Small intestine (tissue), 7 donors: ENCODE measurements at regions not wholly inside any gene's neighbourhood (a gene's known extent, or its start where the extent isn't known, plus 50 kb on each side); places are given as distances from the start of the nearest gene placed in this dataset.

Experiments used
- DNase-seq, 2 donors: peaks; one replicate each; pipeline versions ENCODE4 v3.0.0 to v3.0.0-alpha.2; 2013
- FAIRE-seq: peaks from 2 replicates; lab custom pipeline; 2012; peaks lifted over from hg19 to GRCh38; lab: Jason Lieb, UNC
- H3K27ac ChIP-seq, 3 donors: one replicate each; pipeline ENCODE4 v1.5.1; 2013; ENCODE audit warnings: low read length in 2 of 3, mild to moderate bottlenecking in 2 of 3, control low read depth in 1 of 3, inconsistent platforms in 1 of 3, low read depth in 1 of 3, moderate library complexity in 1 of 3
- H3K27me3 ChIP-seq, 3 donors: one replicate each; pipeline ENCODE4 v1.6.1; 2013; ENCODE audit warnings: low read length in 3 of 3, inconsistent platforms in 1 of 3; ENCODE audit not compliant: control insufficient read depth in 3 of 3, insufficient read depth in 3 of 3
- H3K36me3 ChIP-seq, 3 donors: one replicate each; pipeline ENCODE4 v1.6.1; 2013; ENCODE audit warnings: low read length in 3 of 3, inconsistent platforms in 1 of 3, low read depth in 1 of 3, mild to moderate bottlenecking in 1 of 3, moderate library complexity in 1 of 3; ENCODE audit not compliant: control insufficient read depth in 3 of 3, insufficient read depth in 2 of 3
- H3K4me1 ChIP-seq, 3 donors: one replicate each; pipeline ENCODE4 v1.6.1; 2013; ENCODE audit warnings: low read length in 2 of 3, inconsistent platforms in 1 of 3, low read depth in 1 of 3, mild to moderate bottlenecking in 1 of 3, moderate library complexity in 1 of 3; ENCODE audit not compliant: control insufficient read depth in 3 of 3, insufficient read depth in 2 of 3
- H3K4me3 ChIP-seq, 3 donors: one replicate each; pipeline ENCODE4 v1.5.1; 2013; ENCODE audit warnings: low read length in 3 of 3, control low read depth in 1 of 3, inconsistent platforms in 1 of 3, low read depth in 1 of 3, mild to moderate bottlenecking in 1 of 3, moderate library complexity in 1 of 3
- H3K9me3 ChIP-seq, 2 donors: one replicate each; pipeline ENCODE4 v1.6.1; 2013; ENCODE audit warnings: low read depth in 1 of 2, low read length in 1 of 2; ENCODE audit not compliant: control insufficient read depth in 2 of 2, insufficient read depth in 1 of 2
- WGBS, 3 donors: extraction: QIAGEN DNeasy Blood & Tissue Kit; methylation state at CpG; one replicate each; pipeline ENCODE4 v1.1.7; 2013; 5-methylcytosine and 5-hydroxymethylcytosine counted together
- donor health status: healthy with polysubstance abuse.
- donor health status: control.
- donor health status: control.
- donor health status: Bipolar disorder and iron deficiency.
- donor health status: healthy.

GRCh38 chr3:31247063-31247447 is 285.7 kb upstream of the STT3B start:
- no peaks in the 10 kb centered on the region for H3K27me3 ChIP-seq
- no peaks in the 10 kb centered on the region for H3K36me3 ChIP-seq
- no peak overlapping the region for H3K27ac ChIP-seq
- H3K4me1 ChIP-seq = no peaks in the 10 kb centered on the region
- DNase-seq (no peak), FAIRE-seq (no peak)
- H3K9me3 ChIP-seq = no peaks in the 10 kb centered on the region
- WGBS, 3 donors = 88 to 97% (median 91%) methylated on average over 2 of the region's 2 CpGs
- H3K4me3 ChIP-seq = no peak overlapping the region

GRCh38 chr3:31247850-31248562 is 284.7 kb upstream of the STT3B start:
- Histone ChIP-seq H3K4me3 (no peak overlapping the region), H3K36me3 (no peaks in the 10 kb centered on the region), H3K4me1 (no peaks in the 10 kb centered on the region), H3K9me3 (no peaks in the 10 kb centered on the region), H3K27ac (no peak overlapping the region), H3K27me3 (no peaks in the 10 kb centered on the region)
- no peak for FAIRE-seq
- WGBS, 3 donors = 34 to 57% (median 36%) methylated on average over 5 of the region's 5 CpGs
- DNase-seq = peak in 1 of 2 donors; percentile 8

DNA sequence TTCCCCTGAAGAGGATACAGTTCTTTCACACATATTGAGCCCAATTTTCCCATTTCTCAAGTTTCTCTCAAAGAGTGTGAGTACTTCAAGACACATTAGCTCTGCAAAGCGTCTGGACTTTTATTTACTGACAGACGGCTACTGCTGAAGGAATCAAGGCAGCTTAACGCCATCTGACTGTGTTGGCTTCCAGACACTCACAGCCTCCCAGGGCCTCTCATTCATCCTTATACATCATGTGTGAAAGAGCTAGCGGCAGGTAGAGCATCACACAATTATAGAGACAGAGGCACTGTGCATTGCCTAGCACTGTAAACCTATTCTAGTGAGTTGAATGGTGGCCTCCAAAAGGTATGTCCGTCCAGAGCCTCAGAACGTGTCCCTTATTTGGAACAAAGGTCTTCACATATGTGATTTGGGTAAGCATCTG is 284.1 kb upstream of the STT3B start:
- no peaks in the 10 kb centered on the region for H3K27me3 ChIP-seq
- no peak for FAIRE-seq
- no peak overlapping the region for H3K4me3 ChIP-seq
- no peaks in the 10 kb centered on the region for H3K9me3 ChIP-seq
- no peak for DNase-seq
- H3K27ac ChIP-seq = no peak overlapping the region
- no peaks in the 10 kb centered on the region for H3K36me3 ChIP-seq
- WGBS, 3 donors = 82 to 90% (median 90%) methylated on average over 6 of the region's 6 CpGs
- H3K4me1 ChIP-seq = no peaks in the 10 kb centered on the region

- DNase-seq (peak in 1 of 2 donors; percentile 8), FAIRE-seq (no peak)
- H3K27me3 ChIP-seq = no peaks in the 10 kb centered on the region
- no peaks in the 10 kb centered on the region for H3K9me3 ChIP-seq
- H3K4me3 ChIP-seq = no peak overlapping the region
- no peaks in the 10 kb centered on the region for H3K4me1 ChIP-seq
- H3K27ac ChIP-seq = no peak overlapping the region
- H3K36me3 ChIP-seq = no peaks in the 10 kb centered on the region
Measured at GRCh38 chr3:31249545-31249944, 283.2 kb upstream of the STT3B start.

DNA sequence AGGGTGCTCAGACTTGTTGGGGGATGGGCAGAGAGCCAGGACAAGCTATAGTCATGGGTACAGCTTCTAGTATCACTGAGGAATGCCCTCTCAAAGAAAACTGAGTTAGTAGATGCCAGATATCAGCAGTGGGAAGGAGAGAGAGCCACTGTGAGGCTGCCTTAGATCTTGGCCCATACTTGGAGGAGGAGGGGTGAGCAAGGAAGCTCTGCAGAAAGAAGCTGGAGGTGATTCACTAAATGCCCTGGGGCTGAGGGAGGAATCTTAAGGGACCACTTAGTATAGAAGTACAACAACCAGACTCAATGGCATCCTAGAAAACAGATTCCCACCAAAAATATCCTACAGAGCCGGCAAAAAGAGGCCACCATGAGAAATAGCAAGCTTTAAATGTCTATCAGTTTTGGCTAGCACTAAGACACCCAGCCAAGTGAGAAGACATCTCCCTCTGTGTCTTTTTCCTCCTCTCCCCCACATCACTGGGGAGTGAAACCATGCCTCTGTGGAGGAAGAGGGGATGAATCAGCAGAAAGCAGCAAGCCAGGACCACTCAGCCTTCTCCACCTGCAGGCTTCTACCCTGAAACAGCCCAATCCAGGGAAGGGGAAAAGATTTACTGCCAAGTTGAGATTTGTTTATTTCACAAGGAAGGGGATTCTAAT is 282.5 kb upstream of the STT3B start:
- no peaks in the 10 kb centered on the region for H3K4me1 ChIP-seq
- FAIRE-seq (no peak), DNase-seq (no peak)
- H3K9me3 ChIP-seq = no peaks in the 10 kb centered on the region
- H3K4me3 ChIP-seq = no peak overlapping the region
- WGBS, 3 donors = 80 to 94% (median 85%) methylated on average over 1 of the region's 1 CpG
- no peaks in the 10 kb centered on the region for H3K27me3 ChIP-seq
- no peak overlapping the region for H3K27ac ChIP-seq
- H3K36me3 ChIP-seq = no peaks in the 10 kb centered on the region

DNA sequence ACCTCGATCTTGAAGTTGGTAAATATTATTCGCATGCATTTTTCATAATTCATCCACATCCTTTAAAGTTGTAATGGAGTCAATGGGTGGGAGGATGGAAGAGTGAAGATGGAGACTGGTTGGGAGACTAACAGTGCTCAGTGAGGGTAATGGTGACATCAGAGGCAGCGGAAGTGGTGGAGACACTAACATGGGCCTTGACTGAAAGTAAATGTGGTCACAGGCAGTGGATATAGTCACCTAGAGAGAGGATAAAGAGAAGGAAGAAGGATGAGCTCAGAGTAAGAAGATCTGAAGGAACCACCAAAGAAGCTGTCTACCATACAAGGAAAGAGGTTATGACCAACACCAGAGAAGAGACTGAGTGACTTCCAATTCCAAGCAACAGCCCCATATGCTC is 281.6 kb upstream of the STT3B start:
- 91 to 96% (median 95%) methylated on average over 3 of the region's 3 CpGs for WGBS, 3 donors

DNA sequence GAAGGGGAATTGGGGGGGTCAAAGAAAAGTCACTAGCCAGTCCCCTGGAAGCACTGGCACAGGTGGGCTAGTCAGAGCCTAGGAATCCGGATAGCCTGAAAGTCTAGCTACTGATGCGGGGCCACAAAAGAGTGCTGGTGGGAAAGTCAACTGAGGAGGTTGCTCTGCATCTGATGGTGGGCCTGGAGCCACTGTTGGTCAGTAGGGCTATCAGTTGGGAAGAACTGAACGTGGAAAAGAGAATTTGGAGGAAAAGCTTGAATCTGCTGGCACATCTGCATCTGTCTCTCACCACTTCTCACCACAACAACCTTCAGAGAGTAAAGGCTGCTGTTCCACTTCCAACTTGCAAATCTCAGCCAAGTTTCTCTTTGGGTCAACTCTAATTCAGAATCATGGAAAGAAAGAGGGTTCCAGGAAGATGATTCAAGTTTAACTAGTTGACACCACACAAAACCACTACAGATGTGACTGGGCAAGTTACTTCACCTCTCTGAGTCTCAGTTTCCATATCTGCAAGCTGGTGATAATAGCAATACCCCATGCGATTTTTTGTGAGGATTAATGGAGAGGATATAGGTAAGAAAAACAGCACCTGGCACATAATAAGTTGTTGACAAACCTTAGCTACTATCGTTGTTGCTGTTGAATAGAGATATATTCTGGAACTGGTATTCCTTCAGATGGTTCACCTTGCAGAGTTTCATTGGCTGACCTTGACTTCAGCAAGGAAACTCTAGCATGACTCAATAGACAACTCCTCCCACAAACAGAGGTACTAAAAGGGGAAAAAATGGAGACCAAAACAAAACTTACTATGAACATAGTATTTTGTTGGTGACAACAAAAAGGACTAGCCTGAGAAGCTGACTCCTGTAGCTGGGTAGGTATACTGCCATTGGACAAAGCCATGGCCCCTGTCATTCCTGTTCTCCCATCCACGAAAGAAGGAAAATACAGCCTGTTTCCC is 280.2 kb upstream of the STT3B start:
- Histone ChIP-seq H3K9me3 (no peaks in the 10 kb centered on the region), H3K4me1 (no peaks in the 10 kb centered on the region), H3K27ac (no peak overlapping the region), H3K36me3 (no peaks in the 10 kb centered on the region), H3K4me3 (no peak overlapping the region), H3K27me3 (no peaks in the 10 kb centered on the region)
- WGBS, 3 donors = 75 to 78% (median 76%) methylated on average over 6 of the region's 6 CpGs
- no peak for FAIRE-seq
- no peak for DNase-seq

More for the DNA sequence above, 281.6 kb upstream of the STT3B start:
- no peak for FAIRE-seq
- Histone ChIP-seq H3K9me3 (no peaks in the 10 kb centered on the region), H3K4me3 (no peak overlapping the region), H3K36me3 (no peaks in the 10 kb centered on the region), H3K27me3 (no peaks in the 10 kb centered on the region), H3K4me1 (no peaks in the 10 kb centered on the region), H3K27ac (no peak overlapping the region)
- DNase-seq = no peak

DNA sequence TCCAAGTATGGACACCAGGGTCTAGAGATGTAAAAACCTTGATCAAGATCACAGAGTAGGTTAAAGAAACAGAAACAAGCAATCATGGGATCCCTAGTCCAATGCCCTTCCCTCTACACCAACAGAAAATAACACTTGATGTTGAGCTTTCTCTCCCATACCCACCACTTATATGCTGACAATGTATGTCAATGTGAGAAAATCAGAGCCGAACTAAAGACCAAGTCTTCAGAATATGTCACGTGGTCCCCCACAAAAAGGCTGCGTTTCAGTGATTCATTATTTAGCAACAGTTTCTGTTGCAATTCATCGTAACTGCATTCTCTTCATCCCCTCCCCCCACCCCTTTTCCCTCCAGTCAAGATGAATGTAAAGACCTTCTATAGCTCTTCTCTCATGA is 278.9 kb upstream of the STT3B start:
- no peaks in the 10 kb centered on the region for H3K9me3 ChIP-seq
- DNase-seq (no peak), FAIRE-seq (no peak)
- H3K4me3 ChIP-seq = no peak overlapping the region
- no peaks in the 10 kb centered on the region for H3K27me3 ChIP-seq
- WGBS, 3 donors = 83 to 85% (median 84%) methylated on average over 4 of the region's 4 CpGs
- H3K27ac ChIP-seq = no peak overlapping the region
- no peaks in the 10 kb centered on the region for H3K36me3 ChIP-seq
- H3K4me1 ChIP-seq = no peaks in the 10 kb centered on the region
